ENCODE measurements at regions not wholly inside any gene's neighbourhood (a gene's known extent, or its start where the extent isn't known, plus 50 kb on each side); places are given as distances from the start of the nearest gene placed in this dataset.

GRCh38 chr3:71903112-71903495 lies 118.2 kb upstream of the PROK2 start:
- no peak for TF ChIP-seq CTCF (IDR thresholded peaks at IDR 0.05; ENCODE audit: low read depth, low read length)
- no peak for TF ChIP-seq POLR2A (IDR thresholded peaks at IDR 0.05; ENCODE audit: extremely low read depth, insufficient read length)
